Stomach (tissue), 8 donors: ENCODE measurements at regions not wholly inside any gene's neighbourhood (a gene's known extent, or its start where the extent isn't known, plus 50 kb on each side); places are given as distances from the start of the nearest gene placed in this dataset.
"Not testable (repeated sequence)": the region's sequence is repeated elsewhere in the genome, so short reads cannot be mapped to it uniquely, and the experiment has no call there.

Experiments used
- DNase-seq, 2 donors: peaks; one replicate each; pipeline versions ENCODE4 v3.0.0 to v3.0.0-alpha.2; 2013 to 2019
- H3K27ac ChIP-seq, 5 donors: fragments of 200-600 bp in 4 of 5; sonication (generic) in 4 of 5; one replicate each; pipeline ENCODE4 v1.5.1; 2013 to 2019; ENCODE audit warnings: mild to moderate bottlenecking in 1 of 5, moderate library complexity in 1 of 5
- H3K27me3 ChIP-seq, 3 donors: fragments of 200-600 bp; sonication (generic); one replicate each; pipeline ENCODE4 v1.5.1; 2017 to 2019; ENCODE audit warnings: mixed run types in 1 of 3
- H3K36me3 ChIP-seq, 4 donors: fragments of 200-600 bp; sonication (generic); 1 replicate in 3 of 4; 2 replicates in 1 of 4; pipeline ENCODE4 v1.5.1; 2016 to 2019
- H3K4me1 ChIP-seq, 4 donors: fragments of 200-600 bp; sonication (generic); one replicate each; pipeline ENCODE4 v1.5.1; 2016 to 2019
- H3K4me3 ChIP-seq, 4 donors: fragments of 200-600 bp; sonication (generic) in 3 of 4; one replicate each; pipeline ENCODE4 v1.5.1; 2016 to 2019; ENCODE audit warnings: mild to moderate bottlenecking in 1 of 4
- H3K9me3 ChIP-seq, 4 donors: fragments of 200-600 bp; sonication (generic); one replicate each; pipeline ENCODE4 v1.5.1; 2016 to 2019
- EP300 ChIP-seq: sonication (generic); formaldehyde crosslinking; IDR thresholded peaks from one replicate; pipeline ENCODE4 v1.6.1; 2017; ENCODE audit warnings: antibody characterized with exemption
- POLR2A ChIP-seq, 4 donors: fragments of 450-650 bp; IDR thresholded peaks; one replicate each; pipeline ENCODE4 v1.6.1; 2016; ENCODE audit warnings: antibody characterized with exemption in 4 of 4, control low read depth in 2 of 4, mild to moderate bottlenecking in 1 of 4, moderate library complexity in 1 of 4
- POLR2AphosphoS5 ChIP-seq, 3 donors: sonication (generic); formaldehyde crosslinking; IDR thresholded peaks; one replicate each; pipeline ENCODE4 v1.6.1; 2016; ENCODE audit warnings: antibody characterized with exemption in 3 of 3
- WGBS, 5 donors: extraction: QIAGEN DNeasy Blood & Tissue Kit in 3 of 5; methylation state at CpG; one replicate each; pipeline versions ENCODE4 v1.1.5 to v1.1.7; 2013 to 2018; 5-methylcytosine and 5-hydroxymethylcytosine counted together
- intact Hi-C: fragments of 100-400 bp; cut with DNase I; formaldehyde crosslinking; loops from one replicate; pipeline ENCODE4 v1.15.1; 2023; ENCODE audit warnings: low total_unique reads
- TF ChIP-seq, protein P1 (sequence below), 7 experiments: fragments of 450-650 bp in 4 of 7; fragments of 200-600 bp in 3 of 7; sonication (generic) in 3 of 7; IDR thresholded peaks; one replicate each; pipeline ENCODE4 v1.5.1; 2016 to 2019; ENCODE audit warnings: antibody characterized with exemption in 7 of 7, control low read depth in 2 of 7, mild to moderate bottlenecking in 1 of 7
- donor health status: healthy with polysubstance abuse.
- donor health status: Bipolar disorder and iron deficiency.
- donor health status: healthy.

GRCh38 chr1:74969566-74970135 is 164.5 kb upstream of the LHX8 start:
- Histone ChIP-seq H3K4me3 (no peak overlapping the region), H3K4me1 (peaks cover 0 to 1% (median 0%) of the 10 kb centered on the region in 4 donors), H3K9me3 (no peaks in the 10 kb centered on the region), H3K27ac (no peak overlapping the region), H3K36me3 (no peaks in the 10 kb centered on the region), H3K27me3 (no peaks in the 10 kb centered on the region)
- intact Hi-C loops: no loop called here
- DNase-seq: no peak
- TF ChIP-seq POLR2AphosphoS5 (IDR thresholded peaks at IDR 0.05) (no peak), POLR2A (IDR thresholded peaks at IDR 0.05) (no peak), EP300 (no peak)
- TF ChIP-seq, protein P1, sequence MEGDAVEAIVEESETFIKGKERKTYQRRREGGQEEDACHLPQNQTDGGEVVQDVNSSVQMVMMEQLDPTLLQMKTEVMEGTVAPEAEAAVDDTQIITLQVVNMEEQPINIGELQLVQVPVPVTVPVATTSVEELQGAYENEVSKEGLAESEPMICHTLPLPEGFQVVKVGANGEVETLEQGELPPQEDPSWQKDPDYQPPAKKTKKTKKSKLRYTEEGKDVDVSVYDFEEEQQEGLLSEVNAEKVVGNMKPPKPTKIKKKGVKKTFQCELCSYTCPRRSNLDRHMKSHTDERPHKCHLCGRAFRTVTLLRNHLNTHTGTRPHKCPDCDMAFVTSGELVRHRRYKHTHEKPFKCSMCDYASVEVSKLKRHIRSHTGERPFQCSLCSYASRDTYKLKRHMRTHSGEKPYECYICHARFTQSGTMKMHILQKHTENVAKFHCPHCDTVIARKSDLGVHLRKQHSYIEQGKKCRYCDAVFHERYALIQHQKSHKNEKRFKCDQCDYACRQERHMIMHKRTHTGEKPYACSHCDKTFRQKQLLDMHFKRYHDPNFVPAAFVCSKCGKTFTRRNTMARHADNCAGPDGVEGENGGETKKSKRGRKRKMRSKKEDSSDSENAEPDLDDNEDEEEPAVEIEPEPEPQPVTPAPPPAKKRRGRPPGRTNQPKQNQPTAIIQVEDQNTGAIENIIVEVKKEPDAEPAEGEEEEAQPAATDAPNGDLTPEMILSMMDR (IDR thresholded peaks at IDR 0.05): no peak
- 46 to 70% (median 56%) methylated on average over 2 of the region's 2 CpGs for WGBS, 5 donors

DNA sequence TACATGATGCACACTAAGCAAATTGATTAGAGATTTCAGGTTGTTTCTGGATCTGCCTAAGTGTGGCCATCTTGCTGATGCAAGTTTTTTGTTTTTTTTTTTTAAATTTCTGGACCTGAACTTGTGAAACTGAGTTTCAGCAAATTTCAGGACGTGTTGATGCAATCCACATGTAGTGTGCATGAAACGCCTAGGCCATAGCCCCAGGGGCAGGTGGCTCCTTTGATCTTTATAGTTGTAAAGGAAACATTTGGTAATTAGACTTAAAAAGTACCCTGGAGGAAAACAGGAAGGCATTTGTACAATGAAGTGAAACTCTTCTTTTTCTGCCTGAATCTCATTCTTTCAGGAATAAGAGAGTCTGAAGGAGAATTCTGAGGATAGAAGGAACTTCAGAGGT is 162.2 kb upstream of the LHX8 start:
- H3K27me3 ChIP-seq: no peaks in the 10 kb centered on the region
- H3K36me3 ChIP-seq: no peaks in the 10 kb centered on the region
- TF ChIP-seq POLR2AphosphoS5 (IDR thresholded peaks at IDR 0.05) (no peak), EP300 (no peak), POLR2A (IDR thresholded peaks at IDR 0.05) (no peak)
- TF ChIP-seq, protein P1 (IDR thresholded peaks at IDR 0.05): no peak
- WGBS, 5 donors: 26 to 37% (median 34%) methylated on average over 2 of the region's 2 CpGs
- H3K4me1 ChIP-seq: no peaks in the 10 kb centered on the region
- H3K4me3 ChIP-seq: no peak overlapping the region
- intact Hi-C loops: no loop called here
- no peak overlapping the region for H3K27ac ChIP-seq
- DNase-seq: no peak
- H3K9me3 ChIP-seq: no peaks in the 10 kb centered on the region

DNA sequence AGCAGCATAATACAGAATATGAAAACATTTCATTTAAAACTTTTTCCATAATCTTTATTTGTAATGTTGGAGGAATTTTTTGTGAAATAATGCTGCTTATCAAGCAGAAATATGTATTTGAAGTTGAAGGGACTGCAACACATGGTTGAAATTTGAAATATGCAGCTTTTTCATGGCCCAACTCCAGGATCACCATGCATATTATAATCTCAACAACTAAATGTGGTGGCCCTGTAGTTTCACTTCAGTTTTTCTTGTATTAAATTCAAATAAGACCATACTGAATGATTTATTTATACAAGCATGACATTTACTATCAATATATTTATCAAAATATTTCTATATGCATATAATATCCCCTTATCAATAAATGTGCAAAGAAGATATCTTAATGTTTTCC is 157.7 kb upstream of the LHX8 start:
- no peaks in the 10 kb centered on the region for H3K27me3 ChIP-seq
- H3K36me3 ChIP-seq: no peaks in the 10 kb centered on the region
- TF ChIP-seq EP300: no peak
- no peak for TF ChIP-seq POLR2AphosphoS5 (IDR thresholded peaks at IDR 0.05)
- no peak for TF ChIP-seq POLR2A (IDR thresholded peaks at IDR 0.05)
- TF ChIP-seq, protein P1 (IDR thresholded peaks at IDR 0.05): no peak
- intact Hi-C loops: no loop called here
- no peak for DNase-seq
- no peak overlapping the region for H3K4me3 ChIP-seq
- no peak overlapping the region for H3K27ac ChIP-seq
- no peaks in the 10 kb centered on the region for H3K4me1 ChIP-seq
- peaks cover 0 to 4% (median 0%) of the 10 kb centered on the region in 4 donors for H3K9me3 ChIP-seq

DNA sequence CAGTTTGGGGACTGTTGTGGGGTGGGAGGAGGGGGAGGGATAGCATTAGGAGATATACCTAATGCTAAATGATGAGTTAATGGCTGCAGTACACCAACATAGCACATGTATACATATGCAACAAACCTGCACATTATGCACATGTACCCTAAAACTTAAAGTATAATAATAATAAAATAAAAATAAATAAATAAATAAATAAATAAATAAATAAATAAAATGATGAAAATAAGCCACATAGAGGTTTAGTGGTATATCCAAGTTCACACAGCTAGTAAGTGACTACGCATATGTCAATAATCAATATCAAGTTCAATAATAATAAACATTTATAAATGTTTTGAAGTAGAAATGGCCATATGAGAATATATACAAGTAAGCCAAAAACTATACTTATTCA is 141.7 kb upstream of the LHX8 start:
- 91 to 100% (median 98%) methylated on average over 1 of the region's 1 CpG for WGBS, 5 donors
- intact Hi-C loops: not testable (repeated sequence)

DNA sequence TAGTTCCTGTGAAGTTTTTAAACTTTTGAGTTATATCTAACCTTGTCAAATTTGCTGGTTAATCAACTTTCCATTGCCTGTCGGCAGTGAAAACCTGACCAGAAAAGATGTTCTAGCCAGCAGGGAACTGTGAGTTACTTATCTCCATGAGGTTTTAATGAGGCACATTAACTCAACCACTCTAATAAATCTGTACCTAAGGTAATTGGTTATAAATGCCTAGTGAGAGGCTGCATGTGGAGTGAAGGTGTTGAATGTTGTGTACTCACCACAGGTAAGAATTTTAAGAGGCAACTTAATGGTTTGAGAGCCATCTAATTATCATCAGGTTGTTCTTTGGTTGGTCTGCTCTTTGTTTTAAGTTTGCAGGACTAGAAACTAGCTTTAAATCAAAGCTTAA is 138.4 kb upstream of the LHX8 start:
- DNase-seq: no peak
- WGBS, 5 donors: 71 to 94% (median 79%) methylated on average over 1 of the region's 1 CpG
- TF ChIP-seq EP300: no peak
- TF ChIP-seq, protein P1 (IDR thresholded peaks at IDR 0.05): no peak
- Histone ChIP-seq H3K9me3 (no peaks in the 10 kb centered on the region), H3K4me1 (no peaks in the 10 kb centered on the region), H3K27ac (no peak overlapping the region), H3K4me3 (no peak overlapping the region), H3K36me3 (no peaks in the 10 kb centered on the region), H3K27me3 (no peaks in the 10 kb centered on the region)
- intact Hi-C loops: no loop called here

More for the DNA sequence above, 141.7 kb upstream of the LHX8 start:
- not testable (repeated sequence) for H3K27me3 ChIP-seq, H3K36me3 ChIP-seq, H3K4me1 ChIP-seq, DNase-seq, H3K9me3 ChIP-seq, H3K27ac ChIP-seq, H3K4me3 ChIP-seq
